Neural progenitor cell (in vitro differentiated cells): ENCODE measurements at regions not wholly inside any gene's neighbourhood (a gene's known extent, or its start where the extent isn't known, plus 50 kb on each side); places are given as distances from the start of the nearest gene placed in this dataset.
"Not testable (repeated sequence)": the region's sequence is repeated elsewhere in the genome, so short reads cannot be mapped to it uniquely, and the experiment has no call there.

ENCODE experiments used
- DNase-seq: peaks from one replicate; pipeline ENCODE4 v3.0.0-alpha.2; 2016; ENCODE audit warnings: low spot score
- H2AFZ ChIP-seq: fragments of 200-600 bp; sonication (generic); replicated peaks from 2 replicates; pipeline ENCODE4 v1.6.1; 2016; ENCODE audit warnings: antibody characterized with exemption
- H3F3A ChIP-seq: fragments of 200-600 bp; sonication (generic); 2 replicates; pipeline ENCODE4 v1.6.1; 2016; ENCODE audit warnings: antibody characterized with exemption, low read depth
- H3K27ac ChIP-seq: fragments of 200-600 bp; sonication (generic); 2 replicates; pipeline ENCODE4 v1.5.1; 2016; ENCODE audit warnings: mild to moderate bottlenecking
- H3K27me3 ChIP-seq: fragments of 200-600 bp; sonication (generic); 2 replicates; pipeline ENCODE4 v1.6.1; 2016; ENCODE audit warnings: mild to moderate bottlenecking, moderate library complexity
- H3K36me3 ChIP-seq: fragments of 200-600 bp; sonication (generic); 2 replicates; pipeline ENCODE4 v1.5.1; 2016
- H3K4me1 ChIP-seq: fragments of 200-600 bp; sonication (generic); 2 replicates; pipeline ENCODE4 v1.6.1; 2016; ENCODE audit warnings: mixed run types
- H3K4me2 ChIP-seq: fragments of 200-600 bp; sonication (generic); 2 replicates; pipeline ENCODE4 v1.6.1; 2016
- H3K4me3 ChIP-seq: fragments of 200-600 bp; sonication (generic); 2 replicates; pipeline ENCODE4 v1.5.1; 2016
- H3K79me2 ChIP-seq: fragments of 200-600 bp; sonication (generic); 2 replicates; pipeline ENCODE4 v1.6.1; 2016; ENCODE audit warnings: low read depth
- H3K9ac ChIP-seq: fragments of 200-600 bp; sonication (generic); 2 replicates; pipeline ENCODE4 v1.6.1; 2016
- H3K9me3 ChIP-seq: fragments of 200-600 bp; sonication (generic); 2 replicates; pipeline ENCODE4 v1.5.1; 2016; ENCODE audit warnings: low read depth
- H4K20me1 ChIP-seq: fragments of 200-600 bp; sonication (generic); 2 replicates; pipeline ENCODE4 v1.6.1; 2016; ENCODE audit warnings: low read depth
- H3K27ac Mint-ChIP-seq: 3 replicates; pipeline ENCODE4 v1.8.0; 2021; ENCODE audit warnings: mixed read lengths
- H3K27me3 Mint-ChIP-seq: 2 replicates; pipeline ENCODE4 v1.8.0; 2022; ENCODE audit warnings: low read depth, mild to moderate bottlenecking, inconsistent platforms, moderate library complexity, mixed read lengths; ENCODE audit not compliant: insufficient read depth
- H3K36me3 Mint-ChIP-seq: 3 replicates; pipeline ENCODE4 v1.8.0; 2021; ENCODE audit warnings: mixed read lengths
- H3K4me1 Mint-ChIP-seq: 3 replicates; pipeline ENCODE4 v1.8.0; 2021; ENCODE audit warnings: mixed read lengths
- H3K4me3 Mint-ChIP-seq: 3 replicates; pipeline ENCODE4 v1.8.0; 2021; ENCODE audit warnings: mild to moderate bottlenecking, moderate library complexity, mixed read lengths
- H3K9me3 Mint-ChIP-seq: 3 replicates; pipeline ENCODE4 v1.8.0; 2020; ENCODE audit warnings: mixed read lengths
- EZH2 ChIP-seq: fragments of 200-600 bp; sonication (generic); IDR thresholded peaks from 2 replicates; pipeline ENCODE4 v1.6.1; 2017; ENCODE audit warnings: antibody characterized with exemption, mild to moderate bottlenecking, moderate library complexity
- EZH2phosphoT487 ChIP-seq: fragments of 200-600 bp; sonication (generic); IDR thresholded peaks from 2 replicates; pipeline ENCODE4 v1.6.1; 2017; ENCODE audit warnings: antibody characterized with exemption
- TF ChIP-seq, protein P1 (sequence below): fragments of 200-600 bp; sonication (generic); IDR thresholded peaks from 2 replicates; pipeline ENCODE4 v1.5.1; 2017; ENCODE audit warnings: antibody characterized with exemption, mild to moderate bottlenecking

- Mint-ChIP-seq H3K9me3 (peaks cover 15% of the 10 kb centered on the region), H3K27me3 (peaks cover 2% of the 10 kb centered on the region), H3K36me3 (no peaks in the 10 kb centered on the region), H3K4me1 (no peaks in the 10 kb centered on the region), H3K4me3 (no peak overlapping the region), H3K27ac (no peak overlapping the region)
- H3K27me3 ChIP-seq: no peaks in the 10 kb centered on the region
- TF ChIP-seq EZH2phosphoT487 (no peak), EZH2 (no peak)
- TF ChIP-seq, protein P1, sequence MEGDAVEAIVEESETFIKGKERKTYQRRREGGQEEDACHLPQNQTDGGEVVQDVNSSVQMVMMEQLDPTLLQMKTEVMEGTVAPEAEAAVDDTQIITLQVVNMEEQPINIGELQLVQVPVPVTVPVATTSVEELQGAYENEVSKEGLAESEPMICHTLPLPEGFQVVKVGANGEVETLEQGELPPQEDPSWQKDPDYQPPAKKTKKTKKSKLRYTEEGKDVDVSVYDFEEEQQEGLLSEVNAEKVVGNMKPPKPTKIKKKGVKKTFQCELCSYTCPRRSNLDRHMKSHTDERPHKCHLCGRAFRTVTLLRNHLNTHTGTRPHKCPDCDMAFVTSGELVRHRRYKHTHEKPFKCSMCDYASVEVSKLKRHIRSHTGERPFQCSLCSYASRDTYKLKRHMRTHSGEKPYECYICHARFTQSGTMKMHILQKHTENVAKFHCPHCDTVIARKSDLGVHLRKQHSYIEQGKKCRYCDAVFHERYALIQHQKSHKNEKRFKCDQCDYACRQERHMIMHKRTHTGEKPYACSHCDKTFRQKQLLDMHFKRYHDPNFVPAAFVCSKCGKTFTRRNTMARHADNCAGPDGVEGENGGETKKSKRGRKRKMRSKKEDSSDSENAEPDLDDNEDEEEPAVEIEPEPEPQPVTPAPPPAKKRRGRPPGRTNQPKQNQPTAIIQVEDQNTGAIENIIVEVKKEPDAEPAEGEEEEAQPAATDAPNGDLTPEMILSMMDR: no peak
- no peak overlapping the region for H3K9ac ChIP-seq
- H3K79me2 ChIP-seq: no peaks in the 10 kb centered on the region
- no peak overlapping the region for H2AFZ ChIP-seq
- H3F3A ChIP-seq: no peaks in the 10 kb centered on the region
- no peak overlapping the region for H3K4me3 ChIP-seq
- no peaks in the 10 kb centered on the region for H3K4me1 ChIP-seq
- H3K4me2 ChIP-seq: no peak overlapping the region
- H3K36me3 ChIP-seq: no peaks in the 10 kb centered on the region
- no peak for DNase-seq
- peaks cover 7% of the 10 kb centered on the region for H3K9me3 ChIP-seq
- H3K27ac ChIP-seq: no peak overlapping the region
- no peaks in the 10 kb centered on the region for H4K20me1 ChIP-seq
Observed at GRCh38 chr17:77341069-77341541, 200.3 kb downstream of the SEC14L1 start.

DNA sequence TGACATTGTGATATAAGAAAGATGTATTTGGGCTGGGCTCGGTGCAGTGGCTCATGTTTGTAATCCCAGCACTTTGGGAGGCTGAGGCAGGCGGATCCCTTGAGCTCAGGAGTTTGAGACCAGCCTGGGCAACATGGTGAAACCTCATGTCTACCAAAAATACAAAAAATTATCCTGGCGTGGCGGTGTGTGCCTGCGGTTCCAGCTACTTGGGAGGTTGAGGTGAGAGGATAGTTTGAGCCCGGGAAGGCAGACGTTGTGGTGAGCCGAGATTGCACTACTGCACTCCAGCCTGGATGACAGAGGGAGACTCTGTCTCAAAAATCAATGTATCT, 201.9 kb downstream of the SEC14L1 start:
- H4K20me1 ChIP-seq, H3K79me2 ChIP-seq, H3K4me2 ChIP-seq, H3K27me3 Mint-ChIP-seq, H3F3A ChIP-seq, H3K9ac ChIP-seq, H3K9me3 Mint-ChIP-seq, H3K9me3 ChIP-seq, H3K4me3 ChIP-seq, H3K27ac Mint-ChIP-seq, H3K27ac ChIP-seq, H3K4me1 Mint-ChIP-seq, H2AFZ ChIP-seq, H3K36me3 Mint-ChIP-seq, H3K36me3 ChIP-seq, DNase-seq, H3K4me1 ChIP-seq, H3K4me3 Mint-ChIP-seq, H3K27me3 ChIP-seq: not testable (repeated sequence)

GRCh38 chr17:77343031-77343800, 202.4 kb downstream of the SEC14L1 start:
- H2AFZ ChIP-seq: no peak overlapping the region
- no peak for DNase-seq
- no peak overlapping the region for H3K27ac Mint-ChIP-seq

DNA sequence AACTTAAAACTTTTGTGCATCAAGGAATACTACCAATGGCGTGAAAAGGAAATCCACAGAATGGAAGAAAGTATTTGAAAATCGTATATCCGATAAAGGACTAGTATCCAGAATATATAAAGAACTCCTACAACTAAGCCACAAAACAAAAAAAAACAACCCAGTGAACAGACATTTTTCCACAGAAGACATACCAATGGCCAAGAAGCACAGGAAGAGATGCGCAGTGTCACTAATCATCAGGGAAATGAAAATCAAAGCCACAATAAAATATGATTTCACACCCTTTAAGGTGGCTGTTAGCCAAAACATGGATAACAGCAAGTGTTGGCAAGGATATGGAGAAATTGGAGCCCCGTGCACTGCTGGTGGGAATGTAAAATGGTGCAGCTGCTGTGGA, 203.3 kb downstream of the SEC14L1 start:
- Histone ChIP-seq H3K27ac (no peak overlapping the region), H3F3A (no peaks in the 10 kb centered on the region), H3K79me2 (no peaks in the 10 kb centered on the region), H3K4me2 (no peak overlapping the region), H3K4me1 (no peaks in the 10 kb centered on the region), H3K4me3 (no peak overlapping the region), H3K36me3 (no peaks in the 10 kb centered on the region), H3K27me3 (no peaks in the 10 kb centered on the region), H4K20me1 (no peaks in the 10 kb centered on the region), H3K9me3 (no peaks in the 10 kb centered on the region), H2AFZ (no peak overlapping the region), H3K9ac (no peak overlapping the region)
- Mint-ChIP-seq H3K4me3 (no peak overlapping the region), H3K27ac (no peak overlapping the region), H3K4me1 (no peaks in the 10 kb centered on the region), H3K27me3 (peaks cover 4% of the 10 kb centered on the region), H3K36me3 (no peaks in the 10 kb centered on the region), H3K9me3 (peaks cover 8% of the 10 kb centered on the region)
- TF ChIP-seq EZH2 (no peak), EZH2phosphoT487 (no peak)
- no peak for DNase-seq

More at GRCh38 chr17:77343031-77343800, 202.4 kb downstream of the SEC14L1 start:
- no peaks in the 10 kb centered on the region for H3K36me3 Mint-ChIP-seq
- no peaks in the 10 kb centered on the region for H3K36me3 ChIP-seq
- no peaks in the 10 kb centered on the region for H3K4me1 Mint-ChIP-seq
- H3K4me3 Mint-ChIP-seq: peak overlapping the region; percentile 9
- TF ChIP-seq, protein P1: no peak
- TF ChIP-seq EZH2phosphoT487 (no peak), EZH2 (no peak)
- H4K20me1 ChIP-seq: no peaks in the 10 kb centered on the region
- H3K9me3 Mint-ChIP-seq: peaks cover 8% of the 10 kb centered on the region
- no peak overlapping the region for H3K4me3 ChIP-seq
- peaks cover 4% of the 10 kb centered on the region for H3K27me3 Mint-ChIP-seq
- no peaks in the 10 kb centered on the region for H3K27me3 ChIP-seq
- no peaks in the 10 kb centered on the region for H3K9me3 ChIP-seq
- no peak overlapping the region for H3K4me2 ChIP-seq
- H3K9ac ChIP-seq: no peak overlapping the region
- H3K79me2 ChIP-seq: no peaks in the 10 kb centered on the region
- no peak overlapping the region for H3K27ac ChIP-seq
- no peaks in the 10 kb centered on the region for H3F3A ChIP-seq
- no peaks in the 10 kb centered on the region for H3K4me1 ChIP-seq
